BLaER1 (cell line): ENCODE measurements at regions not wholly inside any gene's neighbourhood (a gene's known extent, or its start where the extent isn't known, plus 50 kb on each side); places are given as distances from the start of the nearest gene placed in this dataset.

Experiments used
- H3K27ac ChIP-seq: shearing (Covaris generic); formaldehyde crosslinking; 2 replicates; pipeline ENCODE4 v1.8.1; 2022
- H3K27me3 ChIP-seq: shearing (Covaris generic); formaldehyde crosslinking; 2 replicates; pipeline ENCODE4 v1.8.1; 2022
- H3K36me3 ChIP-seq: shearing (Covaris generic); formaldehyde crosslinking; 2 replicates; pipeline ENCODE4 v1.8.1; 2022
- H3K4me1 ChIP-seq: shearing (Covaris generic); formaldehyde crosslinking; 2 replicates; pipeline ENCODE4 v1.8.1; 2022
- H3K4me2 ChIP-seq: shearing (Covaris generic); formaldehyde crosslinking; 2 replicates; pipeline ENCODE4 v1.8.1; 2022
- H3K4me3 ChIP-seq: shearing (Covaris generic); formaldehyde crosslinking; 2 replicates; pipeline ENCODE4 v1.8.1; 2022
- H3K9ac ChIP-seq: shearing (Covaris generic); formaldehyde crosslinking; 2 replicates; pipeline ENCODE4 v1.8.1; 2022
- H3K9me3 ChIP-seq: shearing (Covaris generic); formaldehyde crosslinking; 2 replicates; pipeline ENCODE4 v1.8.1; 2022
- H4K20me1 ChIP-seq: shearing (Covaris generic); formaldehyde crosslinking; 2 replicates; pipeline ENCODE4 v1.8.1; 2022
- Cebpa-rat ChIP-seq: shearing (Covaris generic); IDR thresholded peaks from 2 replicates; pipeline ENCODE4 v1.8.1; 2022

DNA sequence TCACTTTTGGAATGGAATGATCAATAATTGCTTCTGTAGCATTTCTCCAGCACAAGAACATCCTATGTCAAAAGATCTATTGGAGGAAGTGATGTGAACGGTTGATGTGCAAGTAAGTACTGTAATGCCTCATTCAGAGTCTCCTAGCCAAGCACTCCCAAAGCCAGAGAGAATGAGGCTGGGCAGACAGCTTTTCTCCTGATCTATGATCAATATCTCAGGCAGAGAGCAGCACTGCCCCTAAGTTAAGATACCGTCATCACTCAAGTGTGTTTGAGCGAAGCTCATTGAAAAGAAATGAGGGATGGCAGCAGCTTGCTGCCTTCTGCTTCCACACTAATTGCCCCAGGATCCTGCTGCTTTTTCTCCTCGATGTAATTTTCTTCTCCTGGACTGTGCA is 324.1 kb upstream of the GRAMD2B start:
- Histone ChIP-seq H3K27ac (no peak overlapping the region), H3K4me3 (no peak overlapping the region), H3K36me3 (no peaks in the 10 kb centered on the region), H3K9ac (no peak overlapping the region), H3K4me1 (no peaks in the 10 kb centered on the region), H4K20me1 (no peaks in the 10 kb centered on the region), H3K9me3 (no peaks in the 10 kb centered on the region), H3K27me3 (no peaks in the 10 kb centered on the region), H3K4me2 (no peak overlapping the region)
- TF ChIP-seq Cebpa-rat, result no peak

DNA sequence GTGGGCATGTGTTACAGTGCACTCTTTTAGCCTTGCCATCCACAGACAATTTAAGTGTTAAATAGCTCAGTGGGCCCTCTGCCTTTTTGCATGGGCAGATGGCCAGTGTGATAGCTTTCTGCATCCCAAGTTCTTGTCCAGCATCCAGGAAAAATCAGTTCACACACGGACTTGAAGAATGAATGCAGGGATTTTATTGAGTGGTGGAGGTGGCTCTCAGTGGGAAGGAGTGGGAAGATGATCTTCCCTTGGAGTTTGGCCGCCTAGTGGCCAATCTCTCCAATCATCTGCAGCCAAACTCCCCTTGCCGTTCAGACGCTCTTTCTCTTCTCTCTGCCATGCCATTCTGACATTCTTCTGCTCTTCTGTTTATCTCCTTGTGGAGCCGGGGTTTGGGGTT is 322.4 kb upstream of the GRAMD2B start:
- H3K36me3 ChIP-seq, result no peaks in the 10 kb centered on the region
- H3K9ac ChIP-seq, result no peak overlapping the region
- no peaks in the 10 kb centered on the region for H3K27me3 ChIP-seq
- H3K4me1 ChIP-seq, result no peaks in the 10 kb centered on the region
- no peaks in the 10 kb centered on the region for H4K20me1 ChIP-seq
- no peak overlapping the region for H3K27ac ChIP-seq
- TF ChIP-seq Cebpa-rat, result no peak
- H3K4me3 ChIP-seq, result no peak overlapping the region
- H3K9me3 ChIP-seq, result no peaks in the 10 kb centered on the region
- H3K4me2 ChIP-seq, result no peak overlapping the region

- no peak for TF ChIP-seq Cebpa-rat
- Histone ChIP-seq H3K4me2 (no peak overlapping the region), H3K4me3 (no peak overlapping the region), H3K9ac (no peak overlapping the region), H3K27ac (no peak overlapping the region), H3K4me1 (no peaks in the 10 kb centered on the region), H3K27me3 (no peaks in the 10 kb centered on the region), H3K36me3 (no peaks in the 10 kb centered on the region), H3K9me3 (no peaks in the 10 kb centered on the region), H4K20me1 (no peaks in the 10 kb centered on the region)
Observed at GRCh38 chr5:126101901-126102300, 321.3 kb upstream of the GRAMD2B start.

- Histone ChIP-seq H3K9me3 (no peaks in the 10 kb centered on the region), H3K4me1 (no peaks in the 10 kb centered on the region), H3K27ac (no peak overlapping the region), H3K4me3 (no peak overlapping the region), H3K27me3 (no peaks in the 10 kb centered on the region), H3K4me2 (no peak overlapping the region), H3K9ac (no peak overlapping the region), H4K20me1 (no peaks in the 10 kb centered on the region), H3K36me3 (no peaks in the 10 kb centered on the region)
- no peak for TF ChIP-seq Cebpa-rat
Observed at GRCh38 chr5:126103050-126103449, 320.2 kb upstream of the GRAMD2B start.

DNA sequence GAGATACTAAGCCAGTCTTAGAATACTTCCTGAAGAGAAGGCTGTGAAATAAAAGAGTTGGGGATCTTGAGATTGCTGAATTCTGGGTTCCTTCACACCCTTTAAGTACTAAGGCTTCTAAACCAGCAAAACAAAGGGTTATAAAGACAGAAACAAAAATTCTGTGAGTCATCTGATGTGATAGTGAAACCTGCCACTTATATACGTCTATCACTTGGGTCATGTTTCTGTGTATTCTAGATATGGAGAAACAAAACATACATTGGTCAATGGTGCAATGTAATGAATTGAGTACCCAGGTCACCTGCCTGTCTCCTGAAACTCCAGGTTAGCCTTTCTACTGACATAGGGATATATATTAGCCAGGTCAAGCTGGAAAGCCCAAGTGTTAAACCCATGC is 319.3 kb upstream of the GRAMD2B start:
- Histone ChIP-seq H4K20me1 (no peaks in the 10 kb centered on the region), H3K4me1 (no peaks in the 10 kb centered on the region), H3K4me3 (no peak overlapping the region), H3K9ac (no peak overlapping the region), H3K27ac (no peak overlapping the region), H3K9me3 (no peaks in the 10 kb centered on the region), H3K4me2 (no peak overlapping the region), H3K36me3 (no peaks in the 10 kb centered on the region), H3K27me3 (no peaks in the 10 kb centered on the region)
- TF ChIP-seq Cebpa-rat, result no peak

DNA sequence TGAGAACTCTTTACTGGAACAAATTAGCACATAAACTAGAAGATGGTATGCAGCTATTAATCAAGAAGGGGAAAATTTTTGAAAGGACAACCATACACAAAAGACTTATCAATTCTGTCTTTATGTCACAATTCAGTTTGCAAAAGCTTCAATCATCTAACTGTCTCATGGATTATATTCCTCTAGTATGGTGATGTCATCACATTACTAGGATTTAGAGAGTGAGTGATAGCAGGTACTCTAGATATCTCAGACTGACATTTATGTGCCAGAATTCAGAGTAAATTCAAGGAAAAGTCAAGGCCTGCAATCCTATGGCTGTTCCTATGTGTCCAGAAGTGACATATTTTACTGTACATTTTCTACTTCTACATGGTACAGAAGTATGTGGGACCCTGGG is 318.9 kb upstream of the GRAMD2B start:
- H3K27me3 ChIP-seq, result no peaks in the 10 kb centered on the region
- H3K4me2 ChIP-seq, result no peak overlapping the region
- no peaks in the 10 kb centered on the region for H4K20me1 ChIP-seq
- H3K4me3 ChIP-seq, result no peak overlapping the region
- H3K9me3 ChIP-seq, result no peaks in the 10 kb centered on the region
- no peak for TF ChIP-seq Cebpa-rat
- no peaks in the 10 kb centered on the region for H3K4me1 ChIP-seq
- no peak overlapping the region for H3K9ac ChIP-seq
- H3K36me3 ChIP-seq, result no peaks in the 10 kb centered on the region
- no peak overlapping the region for H3K27ac ChIP-seq

- Histone ChIP-seq H3K4me2 (no peak overlapping the region), H3K27ac (no peak overlapping the region)
Observed at GRCh38 chr5:126104951-126105350, 318.3 kb upstream of the GRAMD2B start.

GRCh38 chr5:126106029-126106428 is 317.2 kb upstream of the GRAMD2B start:
- Histone ChIP-seq H4K20me1 (no peaks in the 10 kb centered on the region), H3K27ac (no peak overlapping the region), H3K4me2 (no peak overlapping the region), H3K4me3 (no peak overlapping the region), H3K9ac (no peak overlapping the region), H3K4me1 (no peaks in the 10 kb centered on the region), H3K36me3 (no peaks in the 10 kb centered on the region), H3K27me3 (no peaks in the 10 kb centered on the region), H3K9me3 (no peaks in the 10 kb centered on the region)
- no peak for TF ChIP-seq Cebpa-rat

More at GRCh38 chr5:126104951-126105350, 318.3 kb upstream of the GRAMD2B start:
- H3K9ac ChIP-seq, result no peak overlapping the region
- H3K4me1 ChIP-seq, result no peaks in the 10 kb centered on the region
- no peaks in the 10 kb centered on the region for H4K20me1 ChIP-seq
- TF ChIP-seq Cebpa-rat, result no peak
- H3K36me3 ChIP-seq, result no peaks in the 10 kb centered on the region
- no peaks in the 10 kb centered on the region for H3K27me3 ChIP-seq
- no peaks in the 10 kb centered on the region for H3K9me3 ChIP-seq
- no peak overlapping the region for H3K4me3 ChIP-seq

GRCh38 chr5:126107381-126107780 is 315.8 kb upstream of the GRAMD2B start:
- Histone ChIP-seq H3K9ac (no peak overlapping the region), H4K20me1 (no peaks in the 10 kb centered on the region), H3K4me1 (no peaks in the 10 kb centered on the region), H3K9me3 (peaks cover 7% of the 10 kb centered on the region), H3K4me2 (no peak overlapping the region), H3K27me3 (no peaks in the 10 kb centered on the region), H3K27ac (no peak overlapping the region), H3K4me3 (no peak overlapping the region), H3K36me3 (no peaks in the 10 kb centered on the region)
- TF ChIP-seq Cebpa-rat, result no peak

- Histone ChIP-seq H3K27me3 (no peaks in the 10 kb centered on the region), H3K4me3 (no peak overlapping the region), H3K9me3 (peaks cover 17% of the 10 kb centered on the region)
Observed at GRCh38 chr5:126108470-126108869, 314.7 kb upstream of the GRAMD2B start.

GRCh38 chr5:126115059-126115629 is 308.1 kb upstream of the GRAMD2B start:
- peaks cover 17% of the 10 kb centered on the region for H3K9me3 ChIP-seq
- H3K4me1 ChIP-seq, result no peaks in the 10 kb centered on the region
- H3K4me2 ChIP-seq, result no peak overlapping the region
- H3K27ac ChIP-seq, result no peak overlapping the region
- H3K9ac ChIP-seq, result no peak overlapping the region
- TF ChIP-seq Cebpa-rat, result no peak
- no peaks in the 10 kb centered on the region for H3K27me3 ChIP-seq
- H4K20me1 ChIP-seq, result no peaks in the 10 kb centered on the region
- no peak overlapping the region for H3K4me3 ChIP-seq
- H3K36me3 ChIP-seq, result no peaks in the 10 kb centered on the region

More at GRCh38 chr5:126108470-126108869, 314.7 kb upstream of the GRAMD2B start:
- no peaks in the 10 kb centered on the region for H3K4me1 ChIP-seq
- no peak overlapping the region for H3K9ac ChIP-seq
- H3K36me3 ChIP-seq, result no peaks in the 10 kb centered on the region
- no peak overlapping the region for H3K4me2 ChIP-seq
- TF ChIP-seq Cebpa-rat, result no peak
- H4K20me1 ChIP-seq, result no peaks in the 10 kb centered on the region
- H3K27ac ChIP-seq, result no peak overlapping the region
